Lower leg skin (tissue), 3 donors: ENCODE measurements at regions not wholly inside any gene's neighbourhood (a gene's known extent, or its start where the extent isn't known, plus 50 kb on each side); places are given as distances from the start of the nearest gene placed in this dataset.

Experiments used
- POLR2A ChIP-seq, 2 donors: fragments of 450-650 bp; IDR thresholded peaks; one replicate each; pipeline ENCODE4 v1.6.1; 2016 to 2017; ENCODE audit warnings: antibody characterized with exemption in 2 of 2, mild to moderate bottlenecking in 1 of 2, moderate library complexity in 1 of 2
- TF ChIP-seq, protein P1 (sequence below), 3 donors: fragments of 450-650 bp; IDR thresholded peaks; one replicate each; pipeline ENCODE4 v1.5.1; 2016; ENCODE audit warnings: antibody characterized with exemption in 3 of 3, mild to moderate bottlenecking in 3 of 3, moderate library complexity in 2 of 3

- TF ChIP-seq, protein P1, sequence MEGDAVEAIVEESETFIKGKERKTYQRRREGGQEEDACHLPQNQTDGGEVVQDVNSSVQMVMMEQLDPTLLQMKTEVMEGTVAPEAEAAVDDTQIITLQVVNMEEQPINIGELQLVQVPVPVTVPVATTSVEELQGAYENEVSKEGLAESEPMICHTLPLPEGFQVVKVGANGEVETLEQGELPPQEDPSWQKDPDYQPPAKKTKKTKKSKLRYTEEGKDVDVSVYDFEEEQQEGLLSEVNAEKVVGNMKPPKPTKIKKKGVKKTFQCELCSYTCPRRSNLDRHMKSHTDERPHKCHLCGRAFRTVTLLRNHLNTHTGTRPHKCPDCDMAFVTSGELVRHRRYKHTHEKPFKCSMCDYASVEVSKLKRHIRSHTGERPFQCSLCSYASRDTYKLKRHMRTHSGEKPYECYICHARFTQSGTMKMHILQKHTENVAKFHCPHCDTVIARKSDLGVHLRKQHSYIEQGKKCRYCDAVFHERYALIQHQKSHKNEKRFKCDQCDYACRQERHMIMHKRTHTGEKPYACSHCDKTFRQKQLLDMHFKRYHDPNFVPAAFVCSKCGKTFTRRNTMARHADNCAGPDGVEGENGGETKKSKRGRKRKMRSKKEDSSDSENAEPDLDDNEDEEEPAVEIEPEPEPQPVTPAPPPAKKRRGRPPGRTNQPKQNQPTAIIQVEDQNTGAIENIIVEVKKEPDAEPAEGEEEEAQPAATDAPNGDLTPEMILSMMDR (IDR thresholded peaks at IDR 0.05): no peak
- TF ChIP-seq POLR2A (IDR thresholded peaks at IDR 0.05): no peak
Observed at GRCh38 chr2:183243758-183244157, 119.5 kb downstream of the NUP35 start.
